WI38 (cell line): ENCODE measurements at regions not wholly inside any gene's neighbourhood (a gene's known extent, or its start where the extent isn't known, plus 50 kb on each side); places are given as distances from the start of the nearest gene placed in this dataset.

Source experiments
- H3K4me3 ChIP-seq: 2 replicates; pipeline ENCODE4 v1.5.1; 2011; ENCODE audit warnings: low read depth, mild to moderate bottlenecking, control low read depth, low read length
- CTCF ChIP-seq: IDR thresholded peaks from 2 replicates; pipeline ENCODE4 v1.5.1; 2012; ENCODE audit warnings: low read depth, mild to moderate bottlenecking, control low read depth, low read length

- no peak for TF ChIP-seq CTCF
- H3K4me3 ChIP-seq, result no peak overlapping the region
Measured at GRCh38 chr6:2503816-2504494, 246.8 kb downstream of the MYLK4 start.

GRCh38 chr6:2502998-2503674 is 247.6 kb downstream of the MYLK4 start:
- H3K4me3 ChIP-seq, result no peak overlapping the region
- no peak for TF ChIP-seq CTCF

- TF ChIP-seq CTCF, result no peak
- H3K4me3 ChIP-seq, result no peak overlapping the region
Measured at GRCh38 chr6:2502096-2502997, 248.4 kb downstream of the MYLK4 start.

GRCh38 chr6:2497922-2498623 is 252.6 kb downstream of the MYLK4 start:
- no peak overlapping the region for H3K4me3 ChIP-seq
- TF ChIP-seq CTCF, result no peak

- TF ChIP-seq CTCF, result no peak
- no peak overlapping the region for H3K4me3 ChIP-seq
Measured at GRCh38 chr6:2496291-2496690, 250.9 kb upstream of the GMDS start.

- H3K4me3 ChIP-seq, result no peak overlapping the region
- no peak for TF ChIP-seq CTCF
Measured at GRCh38 chr6:2492686-2493523, 247.5 kb upstream of the GMDS start.
